HCT116 (cell line): ENCODE measurements at regions not wholly inside any gene's neighbourhood (a gene's known extent, or its start where the extent isn't known, plus 50 kb on each side); places are given as distances from the start of the nearest gene placed in this dataset.

Experiments
- CEBPB ChIP-seq: IDR thresholded peaks from 2 replicates; pipeline ENCODE4 v1.6.1; 2012; ENCODE audit warnings: low read depth
- CTCF ChIP-seq, 3 experiments: fragments of 200-600 bp in 1 of 3; sonication (generic) in 1 of 3; IDR thresholded peaks in 2 of 3; conservative IDR thresholded peaks in 1 of 3; 2 replicates each; pipeline ENCODE4 v1.5.1; 2012 to 2017; ENCODE audit warnings: low read depth in 2 of 3, low read length in 2 of 3, antibody characterized with exemption in 1 of 3, borderline replicate concordance in 1 of 3, control low read depth in 1 of 3, mild to moderate bottlenecking in 1 of 3, mixed read lengths in 1 of 3, mixed run types in 1 of 3, moderate library complexity in 1 of 3; ENCODE audit not compliant: insufficient read depth in 1 of 3
- EZH2 ChIP-seq: fragments of 200-600 bp; sonication (generic); IDR thresholded peaks from 2 replicates; pipeline ENCODE4 v1.6.1; 2017; ENCODE audit warnings: antibody characterized with exemption, mixed run types
- EZH2phosphoT487 ChIP-seq: fragments of 200-600 bp; IDR thresholded peaks from 2 replicates; pipeline ENCODE4 v1.6.1; 2018; ENCODE audit warnings: antibody characterized with exemption, borderline replicate concordance
- FOSL1 ChIP-seq: IDR thresholded peaks from 2 replicates; pipeline ENCODE4 v1.6.1; 2012; ENCODE audit warnings: low read depth
- POLR2A ChIP-seq: IDR thresholded peaks from 2 replicates; pipeline ENCODE4 v1.7.0; 2011; ENCODE audit warnings: borderline replicate concordance; ENCODE audit not compliant: insufficient read depth, insufficient read length; ENCODE audit errors: extremely low read depth
- POLR2AphosphoS5 ChIP-seq: IDR thresholded peaks from 2 replicates; pipeline ENCODE4 v1.6.1; 2011; ENCODE audit warnings: mild to moderate bottlenecking, low read depth, low read length, moderate library complexity
- RAD21 ChIP-seq: IDR thresholded peaks from 2 replicates; pipeline ENCODE4 v1.6.1; 2012; ENCODE audit warnings: low read depth, mild to moderate bottlenecking
- SIN3A ChIP-seq: IDR thresholded peaks from 2 replicates; pipeline ENCODE4 v1.6.1; 2012; ENCODE audit warnings: low read depth
- SRF ChIP-seq: IDR thresholded peaks from 2 replicates; pipeline ENCODE4 v1.6.1; 2012; ENCODE audit warnings: low read depth
- YY1 ChIP-seq: IDR thresholded peaks from 2 replicates; pipeline ENCODE4 v1.6.1; 2011; ENCODE audit warnings: low read length, low read depth, moderate library complexity, mild to moderate bottlenecking; ENCODE audit not compliant: insufficient replicate concordance; ENCODE audit errors: extremely low read depth
- ZFX ChIP-seq: fragments of 450-650 bp; IDR thresholded peaks from 2 replicates; pipeline ENCODE4 v1.6.1; 2017
- ZNF274 ChIP-seq: fragments of 200-500 bp; sonication (Bioruptor generic); IDR thresholded peaks from 2 replicates; pipeline ENCODE4 v1.6.1; 2014; ENCODE audit warnings: mild to moderate bottlenecking, low read depth, low read length, inconsistent platforms

GRCh38 chr4:153096344-153096743 lies 107.9 kb upstream of the TRIM2 start:
- TF ChIP-seq CTCF (IDR thresholded peaks at IDR 0.05 in 2 of 3, conservative IDR thresholded peaks at IDR 0.05 in 1 of 3; ENCODE audit: borderline replicate concordance in 1 of 3, insufficient read depth in 1 of 3, low read depth in 2 of 3, low read length in 2 of 3): no peak
- no peak for TF ChIP-seq YY1
- TF ChIP-seq SIN3A: no peak
- TF ChIP-seq FOSL1: no peak
- TF ChIP-seq POLR2A: no peak
- TF ChIP-seq POLR2AphosphoS5: no peak
- no peak for TF ChIP-seq EZH2phosphoT487
- no peak for TF ChIP-seq EZH2
- no peak for TF ChIP-seq SRF
- no peak for TF ChIP-seq ZFX
- no peak for TF ChIP-seq ZNF274
- TF ChIP-seq RAD21: no peak
- TF ChIP-seq CEBPB: no peak
